GM18520 (cell line): ENCODE measurements at regions not wholly inside any gene's neighbourhood (a gene's known extent, or its start where the extent isn't known, plus 50 kb on each side); places are given as distances from the start of the nearest gene placed in this dataset.

Experiments used
- ATAC-seq: cut with Tn5 transposase; IDR thresholded peaks from one replicate; pipeline ENCODE4 v1.9.1; 2021; ENCODE audit not compliant: unreplicated experiment

- no peak for ATAC-seq
These were observed 100.5 kb downstream of the PALM2AKAP2 start for GRCh38 chr9:109880276-109881169.

- no peak for ATAC-seq
These were observed 103.6 kb downstream of the PALM2AKAP2 start for GRCh38 chr9:109883623-109884022.

DNA sequence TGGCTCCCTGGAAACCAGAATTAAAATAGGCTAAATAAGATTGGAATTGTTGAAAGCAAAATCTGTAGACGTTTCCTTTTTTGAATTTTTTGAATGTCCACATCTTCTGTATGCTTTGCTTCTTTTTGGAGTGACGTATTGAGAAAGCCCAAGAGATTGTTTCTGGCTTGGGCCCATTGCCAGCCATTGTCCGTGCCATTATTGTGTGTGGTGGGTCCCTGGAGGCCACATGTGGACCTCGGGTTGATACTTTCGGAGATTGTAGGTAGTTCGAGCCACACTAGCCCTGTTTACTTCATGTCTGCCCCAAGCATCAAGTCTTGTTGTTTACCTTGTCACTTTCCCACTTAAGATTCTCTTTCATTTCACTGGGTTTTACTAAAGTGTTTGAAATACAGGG is 106.0 kb downstream of the PALM2AKAP2 start:
- no peak for ATAC-seq

DNA sequence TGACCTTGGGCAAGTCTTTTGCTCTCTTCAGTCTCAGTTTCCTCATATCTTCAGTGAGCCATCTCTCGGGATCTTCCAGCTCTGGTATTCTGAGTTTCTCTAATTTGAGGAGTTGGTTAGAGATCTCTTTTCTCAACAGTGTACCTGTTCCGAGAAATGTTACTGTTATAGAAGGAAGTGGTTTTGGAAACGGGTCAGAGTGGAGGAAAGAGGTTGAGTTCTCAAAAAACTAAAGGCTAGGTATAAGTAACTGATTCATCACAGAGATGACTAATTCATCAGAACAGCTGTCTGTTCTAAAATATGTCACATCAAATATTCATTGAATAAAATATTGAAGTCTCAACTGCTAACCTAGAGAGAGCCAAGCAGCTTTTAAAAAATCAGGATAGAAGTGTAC is 106.6 kb downstream of the PALM2AKAP2 start:
- ATAC-seq = peak; percentile 55

GRCh38 chr9:109887079-109887478 is 107.1 kb downstream of the PALM2AKAP2 start:
- no peak for ATAC-seq

DNA sequence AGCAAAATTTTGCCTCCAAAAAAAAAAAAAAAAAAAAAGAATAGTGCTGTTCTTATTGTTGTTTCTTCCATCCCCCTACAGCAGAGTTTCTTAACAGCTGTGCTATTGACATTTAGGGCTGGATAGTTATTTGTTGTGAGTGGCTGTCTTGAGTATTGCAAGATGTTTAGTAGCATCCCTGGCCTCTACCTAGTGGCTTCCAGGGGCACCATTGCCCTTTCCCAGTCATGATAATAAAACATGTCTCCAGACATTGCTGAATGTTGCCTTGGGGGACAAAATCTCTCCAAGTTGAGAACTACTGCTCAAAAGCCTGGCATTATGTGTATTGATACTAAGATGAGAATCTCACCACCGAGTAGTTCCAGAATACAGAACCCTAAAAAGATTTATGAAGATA is 108.7 kb downstream of the PALM2AKAP2 start:
- no peak for ATAC-seq

DNA sequence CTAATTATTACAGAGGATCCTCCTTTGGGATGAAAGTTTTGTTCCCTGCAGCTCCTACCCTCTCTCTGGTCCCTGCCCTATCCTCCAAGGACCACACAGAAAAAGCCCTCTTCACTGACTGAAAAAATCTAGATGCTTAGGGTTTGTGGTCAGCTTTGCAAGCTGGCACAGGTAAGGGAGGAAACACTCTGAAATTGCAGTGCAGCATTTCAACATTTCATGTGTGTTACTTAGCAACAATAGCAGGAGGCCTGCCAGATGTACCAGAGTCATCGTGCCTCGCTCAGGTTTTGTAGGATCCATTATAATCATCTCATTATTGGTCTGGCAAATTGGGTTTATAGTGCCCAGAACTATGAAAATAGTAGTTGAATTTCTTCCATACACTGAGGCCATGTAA is 109.5 kb downstream of the PALM2AKAP2 start:
- ATAC-seq = no peak

DNA sequence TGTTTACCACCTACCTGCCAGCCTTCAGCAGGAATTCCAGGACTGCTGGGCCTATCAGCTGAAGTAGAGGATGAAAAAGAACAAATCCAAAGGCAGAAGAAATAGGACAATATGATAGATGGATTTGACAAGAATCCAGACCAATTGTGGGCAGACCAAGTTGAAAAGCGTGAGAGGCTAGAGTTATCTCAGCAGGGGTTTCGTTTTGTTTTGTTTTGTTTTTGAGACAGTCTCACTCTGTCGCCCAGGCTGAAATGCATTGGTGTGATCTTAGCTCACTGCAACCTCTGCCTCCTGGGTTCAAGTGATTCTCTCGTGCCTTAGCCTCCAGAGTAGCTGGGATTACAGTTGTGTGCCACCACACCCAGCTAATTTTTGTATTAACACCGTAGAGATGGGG is 113.2 kb downstream of the PALM2AKAP2 start:
- no peak for ATAC-seq

GRCh38 chr9:109894473-109894872 is 114.5 kb downstream of the PALM2AKAP2 start:
- ATAC-seq = no peak

GRCh38 chr9:109894921-109895758 is 115.1 kb downstream of the PALM2AKAP2 start:
- no peak for ATAC-seq

- ATAC-seq = no peak
These were observed 121.2 kb downstream of the PALM2AKAP2 start for GRCh38 chr9:109901201-109901600.

DNA sequence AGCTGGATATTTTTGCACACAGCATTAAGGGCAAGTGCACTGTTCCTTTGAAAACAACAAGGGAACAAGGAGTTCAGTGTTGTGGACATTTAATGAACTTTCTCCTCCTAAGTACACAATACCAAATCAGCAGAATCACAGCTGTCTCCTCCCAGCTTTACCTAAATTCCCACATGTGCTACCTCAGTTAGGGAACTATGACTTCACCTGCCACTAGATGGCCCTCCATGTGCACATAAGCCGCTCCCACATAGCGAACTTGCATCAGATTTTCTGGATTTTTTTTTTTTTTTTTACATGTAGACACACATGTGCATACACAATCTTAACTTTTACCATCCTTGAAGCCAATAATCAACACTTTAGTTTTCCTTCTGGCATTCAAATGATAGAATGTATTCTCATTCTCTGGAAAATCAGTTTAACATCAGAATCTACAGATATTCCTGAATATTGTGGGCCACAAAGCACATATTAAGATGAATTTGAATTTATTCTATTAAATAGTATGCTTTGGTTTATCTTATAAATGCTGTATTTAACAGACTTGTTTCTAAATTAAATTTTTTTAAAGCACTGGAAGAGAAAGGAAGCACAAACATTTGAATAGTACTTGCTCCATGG is 123.6 kb downstream of the PALM2AKAP2 start:
- ATAC-seq = no peak

- ATAC-seq = no peak
These were observed 124.7 kb downstream of the PALM2AKAP2 start for GRCh38 chr9:109904666-109905065.

GRCh38 chr9:109905472-109905871 is 125.5 kb downstream of the PALM2AKAP2 start:
- no peak for ATAC-seq

GRCh38 chr9:109906766-109907382 is 126.9 kb downstream of the PALM2AKAP2 start:
- no peak for ATAC-seq

- no peak for ATAC-seq
These were observed 127.4 kb downstream of the PALM2AKAP2 start for GRCh38 chr9:109907400-109907799.

DNA sequence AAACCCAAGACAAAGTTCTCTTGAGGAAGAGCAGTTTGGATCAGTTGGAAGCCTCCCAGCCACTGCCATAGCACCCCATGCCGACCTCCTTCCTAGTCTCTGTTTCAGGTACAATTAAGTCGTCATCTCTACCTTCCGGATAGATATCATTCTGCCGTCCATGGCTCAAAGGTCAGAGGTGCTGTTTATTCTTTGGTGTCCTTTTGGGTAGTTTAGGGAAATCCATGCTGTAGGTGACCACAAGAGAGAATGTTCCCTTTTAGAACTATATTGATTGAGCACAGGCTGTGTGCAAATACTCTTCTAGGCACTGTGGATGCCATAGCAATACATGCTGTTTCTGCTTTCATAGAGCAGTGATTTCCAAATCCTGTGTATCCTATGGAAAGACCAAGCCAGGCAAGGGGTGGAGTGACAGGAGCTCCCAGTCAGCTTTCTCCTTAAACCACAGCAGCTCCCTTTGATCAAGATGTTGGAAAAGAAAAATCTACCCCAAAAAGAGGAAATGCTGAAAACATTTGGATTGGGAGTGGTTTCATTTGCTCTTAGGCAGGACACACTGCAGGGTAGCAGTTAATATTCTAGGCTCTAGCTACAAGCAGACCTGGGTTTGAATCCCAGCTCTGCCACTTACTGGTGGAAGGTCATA is 127.9 kb downstream of the PALM2AKAP2 start:
- no peak for ATAC-seq

DNA sequence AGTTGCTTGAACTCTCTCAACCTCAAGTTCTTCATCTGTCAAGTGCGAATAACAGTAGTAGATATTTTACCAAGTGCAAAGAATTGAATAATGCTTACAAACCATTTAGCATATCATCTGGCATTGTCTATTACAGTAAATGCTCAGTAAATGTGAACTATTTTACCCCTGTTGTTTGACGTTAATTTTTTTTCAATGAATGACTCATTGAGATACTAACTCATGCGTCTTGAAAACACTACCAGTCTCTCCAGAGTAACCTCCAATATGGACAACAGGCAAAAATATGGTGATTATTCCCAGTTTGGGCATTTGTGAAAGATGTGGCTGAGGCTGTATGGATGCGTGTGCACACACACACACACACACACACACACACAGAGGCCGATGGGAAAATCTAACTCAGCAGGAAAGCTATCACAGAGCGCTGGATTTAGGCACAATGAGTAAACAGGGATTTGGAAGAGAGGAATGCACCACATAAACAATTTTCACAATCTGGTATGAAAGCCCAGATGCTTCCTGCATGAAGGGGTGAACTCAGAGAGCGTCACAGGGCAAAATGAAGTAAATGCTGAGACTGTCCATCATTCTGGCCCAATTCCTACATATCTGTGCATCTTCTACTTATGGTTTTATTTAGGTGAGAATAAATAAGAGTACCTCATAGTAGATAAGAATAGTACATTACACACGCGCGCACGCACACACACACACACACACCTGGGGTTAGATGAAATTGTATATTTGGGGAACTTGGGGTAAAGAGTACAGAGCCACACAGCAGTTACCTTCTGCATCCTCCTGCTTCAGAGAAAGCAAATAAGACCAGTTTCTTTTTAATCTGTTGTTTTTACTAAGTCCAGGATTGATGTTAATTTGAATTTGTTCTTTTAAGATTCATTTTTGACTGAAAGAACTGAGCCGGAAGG is 128.7 kb downstream of the PALM2AKAP2 start:
- ATAC-seq = no peak

DNA sequence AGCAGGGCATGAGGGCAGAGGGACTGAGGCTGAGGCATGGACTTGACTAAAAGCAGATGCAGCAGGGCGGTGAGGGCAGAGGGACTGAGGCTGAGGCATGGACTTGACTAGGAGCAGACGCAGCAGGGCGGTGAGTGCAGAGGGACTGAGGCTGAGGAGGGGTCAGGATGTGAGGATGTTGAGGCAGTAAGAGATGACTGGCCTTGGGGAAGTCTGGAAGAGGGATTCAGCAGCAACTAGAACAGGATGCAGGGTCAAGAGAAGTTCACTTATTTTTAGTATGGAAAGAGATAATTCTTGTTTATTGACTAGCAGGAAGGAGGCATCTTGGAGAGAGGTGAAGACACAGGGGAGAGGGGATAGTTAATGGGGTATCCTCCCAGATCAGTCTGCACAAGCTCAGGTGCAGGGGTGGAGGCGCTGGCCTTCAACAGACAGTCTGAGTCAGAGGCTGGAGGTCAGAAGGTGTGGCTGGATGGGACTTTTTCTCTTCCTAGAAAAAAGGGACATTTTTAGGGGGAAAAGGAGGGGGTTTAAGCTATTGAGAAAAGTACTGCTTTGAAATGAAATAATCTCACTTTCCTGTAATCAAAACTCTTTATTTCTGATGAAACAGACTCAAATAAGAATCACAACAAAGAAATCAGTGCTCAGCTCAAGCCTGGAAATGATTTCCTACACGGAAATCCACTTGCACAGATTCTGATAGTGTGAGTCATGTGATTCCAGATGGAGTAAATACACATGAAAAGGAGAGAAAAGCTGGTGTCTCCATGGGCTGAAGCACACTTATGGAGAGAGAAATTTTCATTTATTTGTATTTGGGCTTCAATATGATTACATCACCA is 130.9 kb downstream of the PALM2AKAP2 start:
- no peak for ATAC-seq
